GM23248 (cell line): ENCODE measurements at regions not wholly inside any gene's neighbourhood (a gene's known extent, or its start where the extent isn't known, plus 50 kb on each side); places are given as distances from the start of the nearest gene placed in this dataset.

ENCODE experiments used
- EZH2 ChIP-seq: fragments of 200-600 bp; sonication (generic); IDR thresholded peaks from 2 replicates; pipeline ENCODE4 v1.6.1; 2018; ENCODE audit warnings: antibody characterized with exemption, mild to moderate bottlenecking; ENCODE audit not compliant: insufficient read depth, poor library complexity, severe bottlenecking
- EZH2phosphoT487 ChIP-seq: fragments of 200-600 bp; sonication (generic); IDR thresholded peaks from 2 replicates; pipeline ENCODE4 v1.6.1; 2018; ENCODE audit warnings: antibody characterized with exemption, moderate library complexity, mild to moderate bottlenecking, low read depth; ENCODE audit not compliant: insufficient read depth

DNA sequence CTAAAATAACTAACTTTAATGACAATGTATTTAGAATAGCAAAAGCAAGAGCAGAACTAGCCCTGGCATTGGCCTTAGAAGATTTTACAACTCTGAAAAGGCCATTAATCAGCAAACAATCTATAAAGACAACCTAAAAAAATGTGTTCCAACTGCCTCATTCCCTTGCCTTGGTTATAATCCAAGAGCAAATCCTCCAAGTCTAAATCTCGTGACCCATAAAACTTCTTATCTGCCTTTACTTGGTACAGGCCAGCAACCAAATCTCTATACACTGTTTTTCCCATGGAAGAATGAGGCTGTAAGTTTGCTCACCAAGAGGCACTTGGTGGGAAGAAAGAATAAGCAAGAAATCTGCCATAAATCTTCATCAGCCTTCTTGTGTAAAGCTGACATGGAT lies 175.3 kb upstream of the MID1 start:
- no peak for TF ChIP-seq EZH2
- TF ChIP-seq EZH2phosphoT487, result no peak
